CD4-positive, alpha-beta T cell treated with Interleukin-10 for 1 hour (primary cell): ENCODE measurements at regions not wholly inside any gene's neighbourhood (a gene's known extent, or its start where the extent isn't known, plus 50 kb on each side); places are given as distances from the start of the nearest gene placed in this dataset.

Source experiments
- DNase-seq: peaks from one replicate; pipeline ENCODE4 v3.0.0-alpha.2; 2020

DNA sequence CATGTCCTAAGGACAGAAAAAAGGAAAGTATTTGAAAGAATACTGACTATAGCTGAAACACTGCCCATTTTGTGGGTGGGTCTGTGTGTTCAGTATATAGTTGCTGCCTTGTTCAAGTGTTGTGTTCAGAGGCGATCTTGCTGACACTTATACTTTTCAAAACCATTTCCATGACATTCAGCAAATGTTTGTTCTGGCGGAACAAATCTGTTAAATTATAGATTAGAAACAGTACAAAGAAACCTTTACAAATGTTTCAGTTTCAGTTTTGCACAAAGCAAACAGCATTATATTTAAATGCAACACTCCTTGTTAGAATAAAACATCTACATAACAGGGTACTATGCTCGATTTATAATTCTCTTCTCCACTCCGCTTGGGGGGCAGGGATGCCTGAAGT lies 2276.3 kb downstream of the MAT2B start:
- no peak for DNase-seq

DNA sequence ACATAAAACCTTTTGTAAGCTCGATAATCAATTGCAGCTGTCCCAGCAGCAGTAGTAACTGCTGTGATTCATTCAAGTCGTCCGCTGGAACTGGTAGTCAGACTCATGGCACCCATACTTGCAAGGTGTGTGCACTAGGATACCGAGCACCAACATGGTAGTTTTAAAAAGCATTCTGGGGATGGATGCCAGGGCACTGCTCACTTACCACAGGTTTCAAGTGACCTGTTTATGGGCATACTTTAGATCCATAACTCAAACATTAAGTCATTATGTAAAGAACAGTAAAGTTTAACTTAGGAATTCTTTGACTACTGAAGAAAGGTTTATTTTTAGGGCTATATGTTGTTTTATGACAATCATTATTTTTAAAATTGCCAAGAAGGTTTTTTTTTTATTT lies 2277.6 kb downstream of the MAT2B start:
- DNase-seq: no peak

DNA sequence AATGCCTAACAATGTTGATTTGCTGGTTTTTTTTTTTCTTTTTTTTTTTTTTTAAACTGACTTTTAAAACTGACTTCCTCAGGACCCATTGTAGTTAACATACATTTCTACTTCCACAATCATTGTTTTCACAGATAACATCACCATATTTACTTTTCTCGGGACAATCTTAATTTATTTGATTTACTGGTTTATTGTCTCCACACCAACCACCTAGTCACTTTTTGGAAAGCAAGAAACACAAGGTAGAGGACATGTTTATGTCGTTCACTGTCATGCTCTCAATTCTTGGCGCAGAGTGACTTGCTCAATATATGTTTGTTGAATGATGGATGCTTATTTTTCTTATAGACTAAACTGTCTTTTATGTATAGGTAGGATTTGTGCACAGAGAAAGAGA lies 2280.7 kb downstream of the MAT2B start:
- DNase-seq: no peak

- no peak for DNase-seq
Measured at GRCh38 chr5:165795073-165795472, 2289.7 kb downstream of the MAT2B start.

DNA sequence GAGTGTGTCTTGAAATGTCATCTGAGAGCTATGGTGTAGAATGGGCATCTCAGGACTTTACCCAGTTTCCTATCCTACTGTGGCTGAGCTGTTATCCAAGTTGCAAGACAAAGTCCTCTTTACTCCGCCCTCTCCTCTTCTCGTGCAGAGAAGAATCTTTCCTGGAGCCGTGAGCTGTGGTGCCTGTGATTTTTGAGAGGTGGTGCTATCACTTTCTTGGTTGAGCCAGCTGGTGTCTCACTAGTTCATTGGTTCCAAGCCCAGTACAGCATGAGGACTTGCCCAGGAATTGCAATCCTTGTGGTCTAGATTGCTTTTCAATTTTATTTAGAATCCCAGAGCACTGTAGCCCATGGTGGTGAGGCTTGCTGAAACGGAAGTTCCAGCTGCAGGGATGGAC lies 2300.3 kb downstream of the MAT2B start:
- no peak for DNase-seq

- no peak for DNase-seq
Measured at GRCh38 chr5:165808335-165808734, 2302.9 kb downstream of the MAT2B start.

- DNase-seq: no peak
Measured at GRCh38 chr5:165809914-165810313, 2304.5 kb downstream of the MAT2B start.

DNA sequence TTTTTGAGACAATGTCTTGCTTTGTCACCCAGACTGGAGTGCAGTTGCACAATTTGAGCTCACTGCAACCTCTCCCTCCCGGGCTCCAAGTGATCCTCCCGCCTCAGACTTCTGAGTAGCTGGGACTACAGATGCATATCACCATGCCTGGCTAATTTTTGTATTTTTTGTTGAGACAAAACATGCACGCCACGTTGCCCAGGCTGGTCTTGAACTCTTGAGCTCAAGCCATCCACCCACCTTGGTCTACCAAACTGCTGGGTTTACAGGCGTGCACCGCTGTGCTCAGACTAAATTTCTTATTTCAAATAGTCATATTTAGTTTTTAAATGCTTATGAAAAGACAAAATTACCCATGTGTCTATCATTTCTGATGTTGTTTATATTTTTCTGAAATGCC lies 2324.1 kb downstream of the MAT2B start:
- no peak for DNase-seq

- no peak for DNase-seq
Measured at GRCh38 chr5:165834891-165835290, 2329.5 kb downstream of the MAT2B start.

DNA sequence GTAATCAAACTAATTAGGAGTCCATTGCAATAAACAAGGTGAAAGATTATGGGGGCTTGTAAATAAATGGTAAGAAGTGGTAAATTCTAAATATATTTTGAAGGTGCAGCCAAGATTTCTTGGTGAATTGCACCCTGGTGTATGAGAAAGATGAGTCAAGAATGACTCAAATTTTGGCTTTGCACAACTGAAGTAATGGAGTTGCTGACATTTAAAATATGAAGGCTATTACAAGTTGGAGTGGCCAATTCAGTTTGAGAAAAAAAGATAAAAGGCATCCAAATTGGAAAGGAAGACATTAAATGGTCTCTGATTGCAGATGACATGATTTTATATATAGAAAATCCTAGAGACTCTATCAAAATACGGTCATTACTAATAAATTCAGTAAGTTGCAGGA lies 2330.6 kb downstream of the MAT2B start:
- no peak for DNase-seq

DNA sequence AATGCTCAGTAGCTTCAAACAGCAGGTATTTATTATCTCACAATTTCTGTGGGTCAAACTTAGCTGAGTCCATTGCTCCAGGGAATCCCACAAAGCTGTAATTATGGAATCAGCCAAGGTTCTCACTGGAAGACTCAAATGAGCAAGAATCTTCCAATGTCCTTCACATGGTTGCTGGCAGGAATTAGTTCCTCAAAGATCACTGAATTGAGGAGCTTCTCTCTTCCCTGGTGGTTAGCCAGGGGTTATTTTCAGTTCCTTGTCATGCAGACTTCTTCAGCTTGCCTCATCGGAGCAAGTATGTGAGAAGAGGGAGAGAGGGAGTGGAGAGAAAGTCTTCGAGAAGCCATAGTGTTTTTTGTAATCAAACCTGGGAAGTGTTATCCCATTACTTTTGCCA lies 2331.9 kb downstream of the MAT2B start:
- DNase-seq: no peak

- no peak for DNase-seq
Measured at GRCh38 chr5:165844571-165844970, 2339.2 kb downstream of the MAT2B start.

DNA sequence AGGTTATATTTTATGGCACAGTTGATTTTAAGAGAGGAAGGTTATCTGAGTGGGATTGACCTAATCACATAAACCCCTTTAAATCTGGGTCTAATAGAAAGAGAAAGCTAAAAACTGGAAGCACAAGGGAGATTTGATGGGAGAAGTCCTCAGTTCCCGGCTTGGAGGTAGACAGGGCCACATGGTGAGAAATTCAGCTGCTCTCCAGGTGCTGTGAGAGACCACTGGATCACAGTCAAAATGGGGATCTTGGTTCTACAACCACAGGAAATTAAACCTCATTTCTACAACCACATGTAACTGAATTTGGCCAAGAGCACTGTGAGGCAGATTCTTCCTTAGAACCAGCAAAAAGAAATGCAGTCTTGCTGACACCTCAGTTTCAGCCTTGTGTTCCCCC lies 2352.7 kb downstream of the MAT2B start:
- no peak for DNase-seq

DNA sequence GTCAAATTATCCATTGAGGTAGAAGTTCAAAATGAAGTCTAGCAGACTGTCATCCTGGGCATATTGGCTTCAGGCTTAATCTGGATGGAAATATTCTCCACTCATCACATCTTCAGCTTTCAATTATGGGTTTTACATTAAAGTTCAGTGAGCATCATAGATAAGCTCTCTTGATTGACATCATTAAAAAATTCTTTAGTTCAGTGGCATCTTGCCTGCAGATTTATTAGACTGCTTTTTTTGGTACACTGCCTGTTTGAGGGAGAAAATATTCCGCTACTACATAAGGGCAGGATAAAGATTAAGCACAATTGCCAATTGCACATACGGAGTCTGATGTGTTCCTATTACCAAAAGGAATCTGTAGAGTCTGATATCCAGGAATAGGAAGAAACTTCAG lies 2353.8 kb downstream of the MAT2B start:
- no peak for DNase-seq

- DNase-seq: no peak
Measured at GRCh38 chr5:165863239-165863638, 2357.8 kb downstream of the MAT2B start.

- DNase-seq: no peak
Measured at GRCh38 chr5:165871291-165871690, 2365.9 kb downstream of the MAT2B start.

DNA sequence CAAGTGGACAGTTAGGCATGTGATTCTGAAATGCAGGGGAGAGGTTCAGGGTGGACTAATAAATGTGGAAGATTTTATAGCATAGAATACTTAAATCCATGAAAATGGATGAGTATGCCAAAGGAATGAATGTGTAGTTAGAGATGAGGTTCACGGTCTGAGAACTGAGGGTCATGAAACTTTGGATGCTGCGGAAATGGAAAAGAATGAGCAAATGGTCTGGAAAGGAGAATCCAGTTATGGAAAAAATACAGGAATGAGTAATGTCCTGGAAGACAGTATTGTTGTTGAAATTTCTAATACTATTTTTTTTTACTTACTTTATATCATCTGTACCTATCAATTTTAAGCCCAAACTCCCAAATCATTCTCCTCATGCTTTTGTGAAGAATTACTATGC lies 2369.4 kb downstream of the MAT2B start:
- DNase-seq: no peak

- no peak for DNase-seq
Measured at GRCh38 chr5:165876538-165876937, 2371.1 kb downstream of the MAT2B start.

- DNase-seq: no peak
Measured at GRCh38 chr5:165877475-165877874, 2372.1 kb downstream of the MAT2B start.

GRCh38 chr5:165881259-165881658 lies 2375.8 kb downstream of the MAT2B start:
- DNase-seq: no peak

DNA sequence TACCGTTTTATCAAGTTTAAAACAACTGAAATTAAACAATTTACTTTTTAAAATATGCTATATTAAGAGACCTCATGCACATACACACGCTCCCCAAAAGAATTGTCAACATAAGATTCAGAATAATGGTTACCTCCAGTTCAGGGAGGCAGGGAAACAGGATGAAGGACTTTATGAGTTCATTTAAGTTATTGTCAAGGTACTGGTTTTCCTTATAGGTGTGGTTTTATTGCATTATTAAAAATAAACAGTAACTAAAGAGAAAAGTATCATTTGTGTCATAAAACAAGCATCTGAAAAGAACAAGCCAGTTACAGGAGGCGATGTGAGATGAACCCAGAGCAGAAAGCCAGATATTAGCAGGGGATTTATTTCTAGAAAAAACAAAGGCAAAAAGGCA lies 2376.7 kb downstream of the MAT2B start:
- no peak for DNase-seq

DNA sequence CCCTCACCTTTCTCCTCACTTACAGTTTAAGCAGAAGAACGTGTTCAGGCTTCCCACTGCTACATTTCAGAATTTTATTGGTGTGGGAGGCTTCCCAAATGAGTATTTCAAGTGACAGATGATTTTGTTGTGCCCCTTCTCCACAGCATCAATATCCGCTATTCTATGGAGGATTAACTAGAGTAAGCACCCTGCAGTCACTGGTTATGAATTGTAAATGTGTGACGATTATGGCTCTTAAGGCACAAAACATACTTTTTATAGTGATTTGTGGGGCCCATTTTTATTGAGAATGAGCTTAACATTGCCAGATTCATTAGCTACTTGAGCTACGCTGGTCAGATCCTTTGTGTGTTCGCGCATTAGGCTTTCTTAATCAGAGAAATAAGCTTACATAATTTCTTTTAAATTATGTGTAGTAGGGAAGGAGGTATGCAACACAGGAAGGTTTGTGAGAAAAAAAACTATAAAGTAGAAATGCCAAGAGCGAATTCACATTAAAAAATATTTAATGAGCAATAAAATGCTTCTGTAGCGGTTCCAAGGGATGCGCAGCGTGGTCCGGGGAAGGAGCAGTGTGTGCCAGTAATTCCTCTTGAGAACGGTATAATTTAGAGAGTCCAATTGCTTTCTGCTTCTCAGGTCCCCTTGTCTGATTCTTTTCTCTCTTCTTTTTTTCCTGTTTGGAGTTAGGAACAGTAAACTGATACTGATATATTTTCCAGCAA lies 2380.4 kb downstream of the MAT2B start:
- DNase-seq: no peak

DNA sequence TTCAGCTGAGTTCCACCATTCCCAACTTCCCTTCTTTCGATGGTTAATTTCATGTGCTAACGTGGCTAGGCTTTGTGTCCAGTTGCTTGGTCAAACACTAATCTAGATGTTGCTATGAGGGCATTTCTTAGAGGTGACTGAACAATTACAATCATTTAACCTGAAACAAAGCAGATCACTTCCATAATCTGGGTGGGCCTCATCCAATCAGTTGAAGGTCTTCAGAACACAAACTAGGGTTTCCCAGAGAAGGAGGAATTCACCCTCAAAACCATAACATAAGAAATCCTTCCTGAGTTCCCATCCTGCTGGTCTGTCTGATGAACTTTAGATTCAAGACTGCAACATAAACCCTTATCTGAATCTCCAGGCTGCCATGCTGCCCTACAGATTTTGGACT lies 2381.7 kb downstream of the MAT2B start:
- no peak for DNase-seq

DNA sequence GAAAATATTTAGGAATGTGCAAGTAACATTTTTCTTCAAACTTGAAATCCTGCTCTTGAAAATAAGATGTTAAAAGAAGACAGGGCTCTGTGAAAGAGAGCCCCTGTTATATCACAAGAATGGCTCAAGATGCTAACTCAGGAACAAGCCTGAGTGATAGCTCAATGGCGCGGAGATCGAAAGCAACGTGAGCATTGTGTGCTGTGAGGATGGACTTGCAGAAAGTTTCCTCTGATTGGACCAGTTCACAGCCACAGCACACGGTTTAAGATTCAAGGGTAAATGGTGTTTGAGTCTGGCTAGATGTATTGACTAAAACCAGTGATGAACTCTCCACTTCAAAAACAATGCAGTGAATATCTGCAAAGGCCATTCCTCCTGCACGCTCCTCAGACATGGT lies 2387.0 kb downstream of the MAT2B start:
- DNase-seq: no peak

DNA sequence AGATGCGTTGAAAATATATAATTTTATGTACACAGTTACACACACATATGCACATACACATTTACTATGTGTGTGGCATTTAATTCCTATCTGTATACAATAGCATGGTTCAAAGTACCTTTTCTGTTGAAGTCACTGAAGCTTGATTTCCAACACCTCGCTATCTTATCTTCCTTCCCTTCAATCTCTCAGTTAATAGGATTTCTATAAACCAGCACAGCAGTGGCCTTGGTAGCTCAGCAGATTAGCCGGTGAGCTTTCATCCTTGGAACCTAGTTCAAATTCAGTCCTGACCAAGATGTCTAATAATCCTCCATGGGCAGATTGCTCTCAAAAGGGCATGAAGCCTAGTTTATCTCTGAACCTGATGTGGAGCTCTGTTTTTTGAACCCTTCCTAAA lies 2389.5 kb downstream of the MAT2B start:
- DNase-seq: no peak

DNA sequence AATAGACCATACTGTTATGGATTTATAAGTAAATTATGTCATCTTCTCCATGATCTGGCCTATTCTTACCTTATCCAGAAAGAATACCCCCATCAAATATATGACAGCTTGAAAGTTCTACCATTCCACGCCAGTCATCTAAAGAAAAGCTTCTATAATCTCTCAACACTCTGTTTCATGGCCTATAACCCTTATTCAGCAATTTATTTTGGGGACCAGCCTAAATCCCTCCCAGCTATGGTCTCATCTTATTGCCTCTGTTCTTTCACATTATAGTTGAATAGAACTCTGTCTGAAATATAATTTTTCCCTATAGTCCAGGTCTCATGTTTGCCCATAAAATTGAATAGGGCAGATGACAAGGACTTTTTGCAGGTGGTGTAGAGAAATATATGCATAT lies 2387.6 kb upstream of the WWC1 start:
- DNase-seq: no peak
